SJSA1 (cell line): ENCODE measurements at regions not wholly inside any gene's neighbourhood (a gene's known extent, or its start where the extent isn't known, plus 50 kb on each side); places are given as distances from the start of the nearest gene placed in this dataset.

Experiments
- DNase-seq, 2 experiments: peaks; one replicate each; pipeline ENCODE4 v3.0.0-alpha.2; 2015 to 2020; ENCODE audit warnings: low spot score in 2 of 2, low read depth in 1 of 2
- H3K27ac ChIP-seq: fragments of 250-450 bp; sonication (Bioruptor Pico); 2 replicates; pipeline ENCODE4 v1.5.1; 2020; ENCODE audit warnings: mild to moderate bottlenecking, moderate library complexity
- H3K27me3 ChIP-seq: fragments of 250-450 bp; sonication (Bioruptor Pico); replicated peaks from 2 replicates; pipeline ENCODE4 v1.5.1; 2020; ENCODE audit warnings: mild to moderate bottlenecking, moderate library complexity
- H3K36me3 ChIP-seq: fragments of 250-450 bp; sonication (Bioruptor Pico); 2 replicates; pipeline ENCODE4 v1.5.1; 2020; ENCODE audit warnings: mild to moderate bottlenecking
- H3K4me1 ChIP-seq: fragments of 250-450 bp; sonication (Bioruptor Pico); replicated peaks from 2 replicates; pipeline ENCODE4 v1.6.1; 2021; ENCODE audit warnings: mild to moderate bottlenecking
- H3K4me3 ChIP-seq: fragments of 250-450 bp; sonication (Bioruptor Pico); 2 replicates; pipeline ENCODE4 v1.5.1; 2020; ENCODE audit warnings: mild to moderate bottlenecking
- H3K9me3 ChIP-seq: fragments of 250-450 bp; sonication (Bioruptor Pico); replicated peaks from 2 replicates; pipeline ENCODE4 v1.5.1; 2020; ENCODE audit warnings: mild to moderate bottlenecking

DNA sequence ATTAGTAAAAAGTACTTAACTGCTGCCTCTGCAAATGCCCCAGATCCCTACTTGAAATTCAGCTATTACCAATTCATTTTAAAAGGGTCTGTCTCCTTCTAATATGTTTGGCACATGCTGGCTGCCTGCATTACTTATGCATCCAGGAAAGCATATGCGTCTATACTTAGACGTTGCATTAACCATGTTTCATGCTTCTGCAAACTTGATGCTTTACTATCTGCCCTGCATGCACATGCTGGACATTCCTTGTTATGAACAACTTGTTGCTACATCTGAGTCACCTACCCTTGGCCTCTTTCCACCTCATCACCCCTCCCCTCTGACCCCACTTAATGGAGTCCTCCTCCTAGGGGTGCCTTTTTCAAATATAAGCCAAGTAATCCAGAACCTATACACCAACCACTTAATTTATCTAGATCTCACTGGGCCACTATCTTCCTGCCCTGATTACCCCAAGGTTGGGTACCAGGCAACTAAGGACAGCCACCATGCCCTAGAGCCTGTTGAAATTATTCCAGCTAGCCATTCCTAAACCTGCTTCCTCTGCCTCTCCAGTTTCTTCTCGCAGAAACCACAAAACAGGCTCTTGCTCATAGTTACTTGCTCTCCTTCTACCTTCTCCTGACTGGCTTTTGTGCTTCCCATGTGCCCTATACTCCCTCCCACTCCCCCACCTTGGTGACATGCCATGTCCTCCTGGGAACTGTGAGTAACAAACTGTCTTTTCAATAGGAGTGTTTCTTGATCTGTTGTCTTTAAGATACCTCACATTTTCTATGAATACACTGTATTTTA is 1187.9 kb downstream of the REEP3 start:
- no peaks in the 10 kb centered on the region for H3K4me1 ChIP-seq
- no peak overlapping the region for H3K4me3 ChIP-seq
- no peaks in the 10 kb centered on the region for H3K36me3 ChIP-seq
- no peaks in the 10 kb centered on the region for H3K27me3 ChIP-seq
- no peaks in the 10 kb centered on the region for H3K9me3 ChIP-seq
- H3K27ac ChIP-seq, result no peak overlapping the region
- DNase-seq, result no peak

DNA sequence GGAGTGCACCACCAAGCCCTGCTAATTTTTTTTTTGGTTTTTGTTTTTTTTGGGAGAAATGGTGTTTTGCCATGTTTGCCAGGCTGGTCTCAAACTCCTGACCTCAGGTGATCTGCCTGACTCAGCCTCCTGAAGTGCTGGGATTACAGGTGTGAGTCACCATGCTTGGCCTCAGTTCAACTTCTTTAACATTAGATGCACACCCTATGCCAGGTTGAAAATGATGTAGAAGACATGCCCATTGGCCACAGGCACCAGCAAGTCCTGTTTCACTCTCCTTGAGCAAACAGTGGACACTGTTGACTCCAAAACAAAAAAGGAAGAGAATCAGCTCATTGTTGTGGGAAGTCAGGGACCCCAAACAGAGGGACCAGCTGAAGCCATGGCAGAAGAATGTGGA is 1205.3 kb downstream of the REEP3 start:
- H3K9me3 ChIP-seq, result 0 out of 2 replicates have a peak, but pooled peaks cover 2% of the 10 kb centered on the region
- H3K4me3 ChIP-seq, result no peak overlapping the region
- no peak for DNase-seq

DNA sequence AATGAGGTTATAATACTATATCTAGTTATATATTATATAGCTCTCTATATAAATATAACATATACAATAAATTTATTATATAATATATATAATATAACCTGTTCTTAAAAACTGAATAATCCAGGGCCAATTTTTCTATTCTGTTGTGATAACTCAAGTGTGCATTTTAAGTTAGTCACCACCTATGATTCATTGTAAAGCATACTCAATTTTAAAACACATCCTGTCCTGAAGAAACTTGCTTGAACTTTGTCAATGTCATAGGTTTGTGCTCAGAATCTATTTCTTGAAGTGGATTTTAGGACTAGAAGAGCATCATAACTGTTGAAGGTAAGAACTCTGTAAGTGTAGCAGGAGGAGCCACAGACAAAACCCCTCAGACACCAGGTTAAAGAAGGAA is 1209.8 kb downstream of the REEP3 start:
- Histone ChIP-seq H3K9me3 (0 out of 2 replicates have a peak, but pooled peaks cover 2% of the 10 kb centered on the region), H3K36me3 (no peaks in the 10 kb centered on the region), H3K4me1 (no peaks in the 10 kb centered on the region), H3K27ac (no peak overlapping the region), H3K4me3 (no peak overlapping the region), H3K27me3 (no peaks in the 10 kb centered on the region)
- no peak for DNase-seq

More for the DNA sequence above, 1205.3 kb downstream of the REEP3 start:
- H3K4me1 ChIP-seq, result no peaks in the 10 kb centered on the region
- no peak overlapping the region for H3K27ac ChIP-seq
- no peaks in the 10 kb centered on the region for H3K36me3 ChIP-seq
- no peaks in the 10 kb centered on the region for H3K27me3 ChIP-seq

DNA sequence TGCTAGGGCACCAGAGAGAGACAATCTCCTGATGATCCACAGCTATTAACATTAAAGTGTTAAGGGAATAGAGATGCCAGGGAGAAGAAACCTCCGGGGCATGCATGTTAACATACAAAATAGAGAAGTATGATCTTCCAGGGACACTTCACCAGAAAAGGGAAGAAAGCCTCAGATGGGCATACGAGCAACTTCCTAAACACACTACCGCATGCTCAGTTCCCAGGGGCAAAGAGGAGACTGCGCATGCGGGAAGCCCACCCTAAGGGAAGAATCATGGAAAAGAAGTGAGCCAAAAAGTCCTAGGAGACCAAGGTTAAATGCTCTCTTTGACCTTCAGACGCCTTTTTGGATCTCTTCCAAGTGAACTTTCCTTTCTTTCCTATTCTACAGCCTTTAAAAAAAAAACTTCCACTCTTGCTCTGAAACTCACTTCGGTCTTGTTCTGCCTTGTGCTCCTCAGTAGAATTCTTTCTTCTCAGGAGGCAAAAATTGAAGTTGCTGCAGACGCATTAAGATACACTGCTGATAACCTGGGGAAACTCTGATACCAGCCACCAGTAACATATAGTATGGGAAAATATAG is 1211.3 kb downstream of the REEP3 start:
- Histone ChIP-seq H3K36me3 (no peaks in the 10 kb centered on the region), H3K4me1 (no peaks in the 10 kb centered on the region), H3K9me3 (0 out of 2 replicates have a peak, but pooled peaks cover 2% of the 10 kb centered on the region), H3K27ac (no peak overlapping the region), H3K4me3 (no peak overlapping the region), H3K27me3 (no peaks in the 10 kb centered on the region)
- no peak for DNase-seq

DNA sequence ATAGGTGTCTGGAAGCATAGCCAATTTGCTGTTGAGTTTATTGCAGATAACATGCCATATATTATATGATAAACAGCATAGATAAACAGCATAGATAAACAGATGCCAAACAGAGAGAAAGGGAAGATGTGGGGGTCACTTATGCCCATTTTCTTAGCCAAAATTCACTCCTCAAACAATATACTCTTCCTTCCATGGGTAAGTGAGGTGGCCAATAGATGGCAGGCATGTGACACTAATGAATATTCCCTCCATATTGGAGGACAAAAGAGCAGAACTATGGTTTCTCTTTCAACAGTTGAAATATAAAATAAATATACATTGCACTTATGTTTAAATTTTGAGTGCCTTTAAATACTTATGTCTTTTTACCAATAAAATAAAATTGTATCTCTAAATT is 1212.8 kb downstream of the REEP3 start:
- no peaks in the 10 kb centered on the region for H3K36me3 ChIP-seq
- H3K27ac ChIP-seq, result no peak overlapping the region
- no peak for DNase-seq

DNA sequence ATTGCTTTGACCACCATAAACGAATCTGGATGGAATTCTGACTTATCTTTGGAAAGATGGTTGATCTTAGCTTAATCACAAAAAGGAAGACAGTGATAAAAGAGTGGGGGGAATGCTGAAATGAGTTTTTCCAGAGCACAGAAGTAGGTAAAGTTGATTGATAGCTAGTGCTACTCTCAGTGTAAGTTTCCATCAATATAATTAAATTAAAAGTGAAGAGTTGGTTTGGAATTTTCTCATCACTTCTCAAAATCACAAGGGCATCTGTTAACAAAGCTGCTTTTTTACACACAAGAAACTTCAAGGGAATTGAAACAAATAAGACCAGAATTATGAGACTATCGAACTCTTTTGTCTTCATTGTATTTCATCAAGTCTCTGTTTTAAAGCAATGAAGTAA is 1217.3 kb downstream of the REEP3 start:
- Histone ChIP-seq H3K27ac (no peak overlapping the region), H3K36me3 (no peaks in the 10 kb centered on the region), H3K4me3 (no peak overlapping the region), H3K9me3 (no peaks in the 10 kb centered on the region), H3K4me1 (no peaks in the 10 kb centered on the region), H3K27me3 (no peaks in the 10 kb centered on the region)
- DNase-seq, result no peak

More for the DNA sequence above, 1212.8 kb downstream of the REEP3 start:
- Histone ChIP-seq H3K4me1 (no peaks in the 10 kb centered on the region), H3K27me3 (no peaks in the 10 kb centered on the region), H3K4me3 (no peak overlapping the region), H3K9me3 (0 out of 2 replicates have a peak, but pooled peaks cover 2% of the 10 kb centered on the region)

DNA sequence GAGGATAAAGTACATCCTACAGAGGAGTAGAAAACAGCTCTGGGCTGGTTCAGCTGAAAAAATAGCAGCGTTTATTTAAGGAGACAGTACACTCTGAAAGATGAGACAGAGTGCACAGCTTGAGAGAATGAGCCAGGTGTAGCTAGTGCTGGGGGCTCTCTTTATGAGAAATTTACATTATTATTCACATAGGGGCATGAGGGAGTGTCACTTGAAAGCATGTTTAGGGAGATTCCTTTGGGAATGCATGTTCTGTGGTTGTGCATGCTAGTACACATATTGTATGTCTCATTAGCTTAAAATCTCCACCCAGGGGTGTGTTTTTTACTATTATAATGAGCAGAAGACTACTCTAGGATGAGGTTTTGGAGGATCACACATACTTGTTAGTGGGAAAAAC is 1224.4 kb downstream of the REEP3 start:
- Histone ChIP-seq H3K4me3 (no peak overlapping the region), H3K27ac (no peak overlapping the region), H3K36me3 (no peaks in the 10 kb centered on the region), H3K27me3 (no peaks in the 10 kb centered on the region), H3K4me1 (no peaks in the 10 kb centered on the region), H3K9me3 (0 out of 2 replicates have a peak, but pooled peaks cover 2% of the 10 kb centered on the region)
- DNase-seq, result no peak

DNA sequence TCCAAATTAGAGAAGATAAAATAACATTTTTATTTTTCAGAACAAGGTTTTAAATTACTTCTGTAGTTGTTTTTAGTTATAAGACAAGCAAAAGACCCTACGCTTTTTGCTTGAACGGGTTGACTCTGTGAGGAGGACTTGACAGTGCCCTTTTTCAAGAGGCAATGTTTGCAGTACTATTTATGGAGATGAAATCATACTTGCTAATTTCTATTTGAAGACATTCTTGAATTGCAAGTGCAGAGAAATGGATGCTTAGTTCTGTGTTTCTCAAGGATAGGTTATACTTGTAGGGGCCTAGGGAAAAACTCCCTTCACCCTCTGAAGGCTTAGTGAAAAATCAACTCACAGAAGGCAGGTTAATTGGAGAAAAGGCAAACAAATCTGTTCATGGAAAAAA is 1229.5 kb downstream of the REEP3 start:
- Histone ChIP-seq H3K9me3 (no peaks in the 10 kb centered on the region), H3K4me3 (no peak overlapping the region), H3K27ac (no peak overlapping the region), H3K36me3 (no peaks in the 10 kb centered on the region), H3K27me3 (no peaks in the 10 kb centered on the region), H3K4me1 (no peaks in the 10 kb centered on the region)
- DNase-seq, result no peak

DNA sequence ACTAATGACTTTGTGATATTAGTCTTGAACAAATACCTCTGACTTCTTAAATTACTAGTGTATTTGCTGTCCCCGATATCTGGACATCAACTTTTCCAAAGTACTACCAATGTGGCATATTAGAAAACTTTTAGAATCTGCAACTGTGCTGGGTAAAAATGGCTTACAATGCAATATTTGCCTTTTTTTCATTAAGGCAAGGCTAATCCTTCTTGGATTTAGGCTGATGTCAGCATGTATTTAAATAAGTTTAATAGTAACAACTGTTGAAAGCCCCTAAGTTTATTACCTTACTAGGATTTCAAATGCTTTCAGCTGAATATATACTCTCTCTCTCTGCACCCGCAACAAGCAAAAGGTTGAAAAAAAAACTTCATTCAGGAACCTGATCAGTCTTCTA is 1232.3 kb downstream of the REEP3 start:
- Histone ChIP-seq H3K27ac (no peak overlapping the region), H3K4me3 (no peak overlapping the region), H3K36me3 (no peaks in the 10 kb centered on the region), H3K9me3 (no peaks in the 10 kb centered on the region), H3K4me1 (no peaks in the 10 kb centered on the region), H3K27me3 (no peaks in the 10 kb centered on the region)
- no peak for DNase-seq

DNA sequence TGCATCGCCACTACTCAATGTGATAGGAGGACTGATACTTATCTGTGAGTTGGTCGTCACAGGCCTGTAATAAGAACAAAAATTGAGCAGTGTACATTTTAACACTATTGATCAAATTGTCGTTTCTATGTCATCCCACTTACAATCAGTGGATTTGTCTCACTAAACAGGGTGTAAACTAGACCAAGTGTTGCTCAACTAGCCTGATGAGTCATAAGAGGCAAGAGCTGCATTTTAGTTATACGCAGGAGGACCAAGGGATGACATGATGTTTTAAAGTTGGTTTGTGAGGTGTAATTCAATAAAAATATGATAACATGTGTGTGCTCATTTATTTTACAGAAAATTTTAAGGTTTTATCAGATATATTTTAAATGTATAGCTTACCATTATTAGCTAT is 1239.2 kb downstream of the REEP3 start:
- H3K9me3 ChIP-seq, result no peaks in the 10 kb centered on the region
- no peaks in the 10 kb centered on the region for H3K4me1 ChIP-seq
- no peaks in the 10 kb centered on the region for H3K36me3 ChIP-seq
- no peak for DNase-seq
- H3K27me3 ChIP-seq, result no peaks in the 10 kb centered on the region
- H3K27ac ChIP-seq, result no peak overlapping the region
- H3K4me3 ChIP-seq, result no peak overlapping the region

DNA sequence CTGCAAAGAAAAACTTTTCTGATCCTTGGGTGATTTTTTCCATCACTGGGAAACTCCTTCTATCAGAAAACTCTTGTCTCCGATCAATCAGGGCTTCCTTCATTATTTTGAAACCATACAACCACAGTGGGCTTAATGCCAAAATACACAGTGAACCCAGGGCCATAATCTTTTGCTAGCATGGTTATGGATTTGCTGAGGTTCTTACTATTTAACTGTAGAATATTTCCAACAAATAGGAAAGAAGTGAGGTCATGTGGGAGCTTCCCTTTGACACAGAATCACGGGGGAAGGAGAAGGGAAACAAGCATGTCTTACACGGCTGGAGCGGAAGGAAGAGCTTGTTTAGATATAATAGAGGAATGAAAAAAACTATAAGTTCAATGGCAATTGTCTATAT is 1241.7 kb downstream of the REEP3 start:
- H3K27ac ChIP-seq, result no peak overlapping the region

DNA sequence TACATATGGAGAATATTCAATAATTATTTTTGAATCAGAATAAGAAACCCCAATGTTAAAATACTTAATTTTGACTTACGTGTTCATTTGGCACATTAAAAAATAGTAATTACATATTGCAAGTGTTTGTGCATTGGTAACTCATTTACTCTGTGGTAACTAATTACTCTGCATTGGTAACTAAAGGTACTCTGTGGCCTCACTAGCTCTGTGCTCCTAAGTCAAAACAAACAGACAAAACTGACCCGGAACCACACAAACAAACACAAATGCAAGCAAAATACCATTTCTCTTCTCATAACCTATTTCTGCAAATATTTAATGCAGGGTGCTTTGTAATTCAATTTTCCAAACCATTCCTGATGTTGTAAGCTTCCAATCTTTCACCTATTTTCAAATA is 1244.3 kb downstream of the REEP3 start:
- no peaks in the 10 kb centered on the region for H3K36me3 ChIP-seq
- no peak overlapping the region for H3K27ac ChIP-seq
- DNase-seq, result no peak
- no peak overlapping the region for H3K4me3 ChIP-seq
- no peaks in the 10 kb centered on the region for H3K27me3 ChIP-seq
- 0 out of 2 replicates have a peak, but pooled peaks cover 2% of the 10 kb centered on the region for H3K9me3 ChIP-seq
- H3K4me1 ChIP-seq, result no peaks in the 10 kb centered on the region

More for the DNA sequence above, 1241.7 kb downstream of the REEP3 start:
- H3K4me1 ChIP-seq, result no peaks in the 10 kb centered on the region
- H3K27me3 ChIP-seq, result no peaks in the 10 kb centered on the region
- no peak for DNase-seq
- H3K9me3 ChIP-seq, result no peaks in the 10 kb centered on the region
- no peaks in the 10 kb centered on the region for H3K36me3 ChIP-seq
- H3K4me3 ChIP-seq, result no peak overlapping the region

DNA sequence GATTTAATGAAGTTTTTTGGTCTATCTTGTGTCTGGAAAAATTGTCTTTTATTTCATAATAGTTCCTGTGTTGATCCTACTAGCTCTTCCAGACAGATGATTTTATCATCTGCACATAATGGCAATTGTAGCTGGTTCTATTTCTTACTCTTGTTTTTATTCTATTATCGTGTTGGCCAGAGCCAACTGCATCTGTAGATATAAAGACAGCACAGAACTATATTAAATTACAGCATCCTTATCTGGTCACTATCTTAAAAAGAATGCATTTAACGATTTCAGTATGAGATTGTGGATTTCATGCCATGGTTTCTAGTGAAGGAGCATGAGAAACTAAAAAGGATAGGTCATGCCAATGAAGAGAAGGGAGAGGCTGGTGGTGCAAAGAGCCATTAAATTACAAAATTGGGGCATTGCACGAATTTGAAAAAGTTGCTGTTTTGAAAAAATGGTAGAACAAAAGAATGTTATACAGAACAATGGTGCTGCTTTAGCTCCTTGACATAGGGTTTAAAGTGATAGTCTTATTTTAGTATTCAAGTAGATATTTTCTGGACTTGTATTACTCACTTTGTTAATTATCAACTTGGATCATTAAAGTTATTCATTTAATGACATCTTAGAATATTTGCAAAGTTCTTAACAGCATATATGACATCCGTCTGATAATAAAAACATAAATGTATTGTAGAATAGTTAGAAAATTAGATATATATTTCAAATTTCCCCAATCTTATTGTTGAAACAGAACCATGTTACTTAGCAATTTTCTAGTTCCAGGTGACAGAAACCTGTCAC is 1250.3 kb downstream of the REEP3 start:
- Histone ChIP-seq H3K9me3 (0 out of 2 replicates have a peak, but pooled peaks cover 2% of the 10 kb centered on the region), H3K27me3 (no peaks in the 10 kb centered on the region), H3K27ac (no peak overlapping the region), H3K36me3 (no peaks in the 10 kb centered on the region), H3K4me1 (no peaks in the 10 kb centered on the region), H3K4me3 (no peak overlapping the region)
- DNase-seq, result no peak

DNA sequence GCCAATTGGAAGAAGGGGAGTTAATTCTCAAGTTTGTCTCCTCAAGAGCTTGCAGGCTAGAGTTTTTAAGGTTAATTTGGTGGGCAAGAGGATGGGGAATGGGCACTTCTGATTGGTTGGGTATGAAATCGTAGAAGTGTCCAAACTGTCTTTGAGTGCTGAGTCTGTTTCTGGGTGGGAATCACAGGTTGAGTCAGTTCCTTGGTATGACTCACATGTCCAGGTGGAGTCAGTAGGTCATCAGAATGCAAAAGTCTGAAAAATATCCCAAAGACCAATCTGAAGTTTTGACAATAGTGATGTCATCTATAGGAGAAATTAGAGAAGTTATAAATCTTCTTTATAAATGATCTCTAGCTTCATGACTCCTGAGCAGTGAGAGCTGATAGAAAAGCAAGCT is 1252.2 kb downstream of the REEP3 start:
- Histone ChIP-seq H3K4me1 (no peaks in the 10 kb centered on the region), H3K9me3 (0 out of 2 replicates have a peak, but pooled peaks cover 2% of the 10 kb centered on the region), H3K36me3 (no peaks in the 10 kb centered on the region), H3K27ac (no peak overlapping the region), H3K4me3 (no peak overlapping the region), H3K27me3 (no peaks in the 10 kb centered on the region)
- no peak for DNase-seq
